Cardiac fibroblast (primary cell): ENCODE measurements at regions not wholly inside any gene's neighbourhood (a gene's known extent, or its start where the extent isn't known, plus 50 kb on each side); places are given as distances from the start of the nearest gene placed in this dataset.
A peak's percentile ranks its signal among the peaks of the same experiment; 100 is the strongest.

Source experiments
- DNase-seq, 2 donors: peaks; one replicate each; pipeline versions ENCODE4 v3.0.0 to v3.0.0-alpha.2; 2010; ENCODE audit warnings: low read depth in 2 of 2
- H3K4me3 ChIP-seq, 2 donors: replicated peaks in 1 of 2; 1 replicate in 1 of 2; 2 replicates in 1 of 2; pipeline ENCODE4 v1.5.1; 2011; ENCODE audit warnings: low read depth in 2 of 2, low read length in 2 of 2, mild to moderate bottlenecking in 2 of 2, moderate library complexity in 1 of 2
- TF ChIP-seq, protein P1 (sequence below): IDR thresholded peaks from one replicate; pipeline ENCODE4 v1.5.1; 2011; ENCODE audit warnings: low read depth, mild to moderate bottlenecking, low read length, inconsistent platforms

DNA sequence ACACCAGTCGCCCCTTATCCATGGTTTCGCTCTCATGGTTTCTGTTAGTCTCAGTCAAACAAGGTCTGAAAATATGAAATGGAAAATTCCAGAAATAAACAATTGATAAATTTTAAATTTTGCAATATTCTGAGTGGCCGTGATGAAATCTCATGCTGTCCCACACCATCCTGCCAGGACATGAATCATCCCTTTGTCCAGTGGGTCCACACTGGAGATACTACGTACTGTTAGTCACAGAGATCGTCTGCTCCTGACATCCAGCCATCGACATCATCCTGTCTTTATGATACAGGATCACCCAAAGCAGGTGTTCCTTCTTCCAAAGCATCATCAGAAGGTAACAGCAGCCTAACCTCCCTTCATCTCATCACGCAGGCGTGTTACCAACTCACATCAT is 76.5 kb upstream of the MSX1 start:
- H3K4me3 ChIP-seq = no peak overlapping the region
- DNase-seq = peak in 1 of 2 donors; percentile 20
- TF ChIP-seq, protein P1, sequence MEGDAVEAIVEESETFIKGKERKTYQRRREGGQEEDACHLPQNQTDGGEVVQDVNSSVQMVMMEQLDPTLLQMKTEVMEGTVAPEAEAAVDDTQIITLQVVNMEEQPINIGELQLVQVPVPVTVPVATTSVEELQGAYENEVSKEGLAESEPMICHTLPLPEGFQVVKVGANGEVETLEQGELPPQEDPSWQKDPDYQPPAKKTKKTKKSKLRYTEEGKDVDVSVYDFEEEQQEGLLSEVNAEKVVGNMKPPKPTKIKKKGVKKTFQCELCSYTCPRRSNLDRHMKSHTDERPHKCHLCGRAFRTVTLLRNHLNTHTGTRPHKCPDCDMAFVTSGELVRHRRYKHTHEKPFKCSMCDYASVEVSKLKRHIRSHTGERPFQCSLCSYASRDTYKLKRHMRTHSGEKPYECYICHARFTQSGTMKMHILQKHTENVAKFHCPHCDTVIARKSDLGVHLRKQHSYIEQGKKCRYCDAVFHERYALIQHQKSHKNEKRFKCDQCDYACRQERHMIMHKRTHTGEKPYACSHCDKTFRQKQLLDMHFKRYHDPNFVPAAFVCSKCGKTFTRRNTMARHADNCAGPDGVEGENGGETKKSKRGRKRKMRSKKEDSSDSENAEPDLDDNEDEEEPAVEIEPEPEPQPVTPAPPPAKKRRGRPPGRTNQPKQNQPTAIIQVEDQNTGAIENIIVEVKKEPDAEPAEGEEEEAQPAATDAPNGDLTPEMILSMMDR = no peak

DNA sequence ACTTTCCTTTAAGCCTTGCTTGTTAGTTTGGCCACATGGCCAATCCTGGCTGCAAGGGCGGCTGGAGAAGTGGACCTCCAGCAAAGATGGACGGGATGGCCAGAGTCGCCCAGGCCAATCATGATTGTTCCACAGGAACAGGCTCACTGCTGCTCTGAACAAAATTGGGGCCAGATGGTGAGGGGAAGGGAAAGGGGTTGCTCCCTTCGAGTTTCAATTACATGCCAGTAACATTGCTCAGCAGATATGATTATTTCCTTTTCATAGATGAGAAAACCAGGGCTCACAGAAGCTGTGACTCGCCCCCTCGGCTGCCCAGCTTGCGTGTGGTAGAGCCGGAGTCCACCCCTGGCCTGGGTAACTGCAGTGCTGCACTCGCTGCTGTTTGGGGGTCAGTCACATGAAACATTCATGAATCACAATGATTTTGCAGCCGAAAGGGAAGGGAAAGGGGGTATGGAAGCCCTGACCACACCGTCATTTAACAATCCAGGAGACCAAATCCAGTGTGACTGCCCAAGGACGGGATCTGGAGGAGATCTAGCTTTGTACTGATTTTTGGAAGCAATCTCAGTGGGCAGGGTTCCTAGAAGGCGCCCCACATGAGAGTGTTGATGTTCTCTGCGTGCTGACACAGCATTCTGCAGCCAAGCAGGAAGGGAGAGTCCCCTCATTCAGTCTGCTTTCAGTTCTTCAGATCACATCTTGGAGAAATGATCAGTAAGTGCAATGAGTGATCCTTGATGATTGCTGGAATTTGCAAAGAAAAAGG is 77.3 kb upstream of the MSX1 start:
- DNase-seq = no peak
- TF ChIP-seq, protein P1 = no peak
- H3K4me3 ChIP-seq = no peak overlapping the region

DNA sequence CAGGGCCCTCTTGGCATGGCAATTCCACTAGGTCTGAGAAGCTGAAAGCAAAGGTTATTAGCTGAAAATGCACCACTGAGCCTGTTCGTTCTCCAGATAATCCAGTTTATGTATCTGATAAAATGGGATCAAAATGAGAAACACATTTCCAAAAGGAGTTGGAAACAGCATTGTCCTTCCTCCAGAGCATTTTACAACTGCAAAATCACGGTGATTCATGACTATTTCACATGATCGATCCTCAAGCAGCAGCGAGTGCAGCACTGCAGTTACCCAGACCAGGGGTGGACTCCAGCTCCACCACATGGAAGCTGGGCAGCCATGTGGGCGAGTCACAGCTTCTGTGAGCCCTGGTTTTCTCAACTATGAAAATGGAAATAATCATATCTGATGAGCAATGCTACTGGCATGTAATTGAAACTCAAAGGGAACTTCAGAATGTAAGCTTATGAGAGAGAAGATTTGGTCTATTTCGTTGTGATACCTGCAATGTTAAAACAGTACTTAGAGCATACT is 78.7 kb upstream of the MSX1 start:
- TF ChIP-seq, protein P1 = no peak
- DNase-seq = peak; percentile 35 to 48
- no peak overlapping the region for H3K4me3 ChIP-seq

DNA sequence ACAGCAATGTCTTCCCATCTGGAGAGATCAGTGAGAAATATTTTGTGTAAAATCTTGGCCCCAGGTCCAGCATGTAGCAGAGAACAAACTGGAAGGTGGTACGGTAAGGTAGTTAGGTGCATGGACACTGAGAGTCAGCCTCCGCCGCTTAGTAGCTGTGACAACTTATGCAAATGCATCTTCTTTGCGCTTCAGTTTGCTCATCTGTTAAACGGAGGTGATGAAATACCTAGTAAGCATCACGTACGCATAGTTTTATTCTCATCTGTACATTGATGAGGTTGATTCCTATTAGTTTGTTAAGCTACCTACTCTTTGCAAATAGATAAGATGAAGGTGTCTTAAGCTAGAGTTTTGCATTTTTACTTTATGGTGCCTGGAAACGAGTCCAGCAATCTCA is 80.0 kb upstream of the MSX1 start:
- H3K4me3 ChIP-seq = no peak overlapping the region
- TF ChIP-seq, protein P1 = no peak
- no peak for DNase-seq

DNA sequence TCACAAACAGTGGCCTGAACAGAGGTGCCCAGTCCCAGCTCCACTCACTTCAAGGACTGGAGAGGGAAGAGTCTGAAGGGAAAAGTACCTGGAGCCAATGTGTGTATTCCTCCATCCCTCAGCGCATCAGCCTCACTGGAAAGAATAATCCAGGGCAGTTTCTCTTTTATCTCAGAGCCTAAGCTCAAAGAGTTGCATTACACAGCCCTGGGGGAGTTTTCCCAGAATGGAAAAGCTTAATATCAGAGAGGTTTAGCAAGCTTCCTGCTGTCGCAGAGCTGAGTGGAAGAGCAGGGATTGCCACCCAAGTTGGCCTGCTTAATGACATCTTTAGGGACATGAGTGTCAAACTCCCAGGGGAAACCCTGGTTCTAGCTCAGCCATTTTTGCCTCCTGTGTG is 80.4 kb upstream of the MSX1 start:
- no peak for DNase-seq
- no peak overlapping the region for H3K4me3 ChIP-seq
- TF ChIP-seq, protein P1 = no peak

DNA sequence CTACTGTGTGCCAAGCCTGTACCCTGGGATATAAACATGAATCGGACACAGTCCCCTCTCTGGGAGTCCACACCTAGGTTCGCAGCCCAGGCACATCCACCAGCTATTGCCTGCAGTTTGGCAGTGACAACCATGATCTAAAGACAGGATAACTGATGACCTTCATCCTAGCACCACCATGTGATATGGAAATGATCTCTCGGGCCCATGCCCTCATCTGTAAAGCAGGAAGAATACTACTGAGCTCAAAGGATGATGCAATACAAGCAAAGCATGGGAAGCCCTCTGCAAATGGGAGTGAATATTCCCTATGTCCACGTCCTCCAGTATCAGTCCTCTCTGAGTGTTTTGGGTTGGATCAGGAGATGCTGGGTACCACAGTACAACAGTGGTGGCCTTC is 80.9 kb upstream of the MSX1 start:
- no peak for DNase-seq
- TF ChIP-seq, protein P1 = no peak
- no peak overlapping the region for H3K4me3 ChIP-seq
